Motor neuron (in vitro differentiated cells): ENCODE measurements at regions not wholly inside any gene's neighbourhood (a gene's known extent, or its start where the extent isn't known, plus 50 kb on each side); places are given as distances from the start of the nearest gene placed in this dataset.

ENCODE experiments used
- ATAC-seq, 8 experiments: fragments of 200-7000 bp; cut with Tn5 transposase; replicated peaks in 6 of 8; 2 replicates each; pipeline ENCODE4 v1.8.0; 2021; ENCODE audit warnings: mild to moderate bottlenecking in 8 of 8, moderate library complexity in 8 of 8
- H3K27ac ChIP-seq, 2 donors: fragments of 250-450 bp; sonication (Bioruptor Pico); 2 replicates each; pipeline ENCODE4 v1.9.0; 2021; ENCODE audit warnings: antibody characterized with exemption in 2 of 2, mild to moderate bottlenecking in 2 of 2, moderate library complexity in 1 of 2
- H3K4me1 ChIP-seq, 2 donors: fragments of 250-450 bp; sonication (Bioruptor Pico); replicated peaks in 1 of 2; 2 replicates each; pipeline ENCODE4 v1.6.1; 2021; ENCODE audit warnings: antibody characterized with exemption in 2 of 2, mild to moderate bottlenecking in 2 of 2, moderate library complexity in 1 of 2
- H3K4me3 ChIP-seq, 5 donors: fragments of 250-450 bp; sonication (Bioruptor Pico); 2 replicates each; pipeline ENCODE4 v1.9.0; 2021; ENCODE audit warnings: antibody characterized with exemption in 5 of 5, mild to moderate bottlenecking in 5 of 5, moderate library complexity in 4 of 5
- WGBS, 10 experiments: fragments of 450-650 bp; shearing (Covaris generic); methylation state at CpG; one replicate each; pipeline ENCODE4 v1.0.0; 2022; 5-methylcytosine and 5-hydroxymethylcytosine counted together
- in situ Hi-C, 9 experiments: fragments of 400-800 bp; cut with MboI; loops; one replicate each; pipeline ENCODE4 v1.15.0; 2021; ENCODE audit warnings: low sequenced_read_pairs in 9 of 9, low pct_unique_long_range_greater_than_20kb in 2 of 9; ENCODE audit not compliant: unreplicated experiment in 9 of 9

GRCh38 chr13:105573136-105573535, 962.3 kb downstream of the EFNB2 start:
- no peak overlapping the region for H3K4me3 ChIP-seq
- no peak overlapping the region for H3K27ac ChIP-seq
- peak in 5 of 8 experiments; percentile 65 to 88 (median 79) for ATAC-seq
- in situ Hi-C loops = no loop called here
- H3K4me1 ChIP-seq = peaks cover 0 to 3% of the 10 kb centered on the region in 2 donors
- 25 to 80% (median 50%) methylated on average over 1 of the region's 1 CpG; no CpG with 5 or more reads in 3 of the 10 experiments for WGBS, 10 experiments

- peak in 4 of 8 experiments; percentile 28 to 42 (median 30) for ATAC-seq
- Histone ChIP-seq H3K27ac (no peak overlapping the region), H3K4me1 (peaks cover 0 to 3% of the 10 kb centered on the region in 2 donors), H3K4me3 (no peak overlapping the region)
- 0 to 80% (median 67%) methylated on average over 1 of the region's 1 CpG; no CpG with 5 or more reads in 3 of the 10 experiments for WGBS, 10 experiments
- in situ Hi-C loops = no loop called here
These were observed 963.1 kb downstream of the EFNB2 start for GRCh38 chr13:105572401-105572800.

- ATAC-seq = peak in 1 of 8 experiments; percentile 26
- Histone ChIP-seq H3K4me1 (peaks cover 0 to 3% of the 10 kb centered on the region in 2 donors), H3K27ac (no peak overlapping the region), H3K4me3 (no peak overlapping the region)
- 9 to 100% (median 88%) methylated on average over 1 to 2 of the region's 2 CpGs; no CpG with 5 or more reads in 1 of the 10 experiments for WGBS, 10 experiments
- in situ Hi-C loops = no loop called here
These were observed 965.6 kb downstream of the EFNB2 start for GRCh38 chr13:105569816-105570215.

- in situ Hi-C loops = no loop called here
- ATAC-seq = no peak
- H3K4me1 ChIP-seq = peaks cover 0 to 3% of the 10 kb centered on the region in 2 donors
- 40 to 100% (median 88%) methylated on average over 1 to 7 of the region's 7 CpGs; no CpG with 5 or more reads in 1 of the 10 experiments for WGBS, 10 experiments
- H3K4me3 ChIP-seq = no peak overlapping the region
- H3K27ac ChIP-seq = no peak overlapping the region
These were observed 967.4 kb downstream of the EFNB2 start for GRCh38 chr13:105567951-105568525.

- H3K27ac ChIP-seq = no peak overlapping the region
- in situ Hi-C loops = no loop called here
- ATAC-seq = no peak
- WGBS, 10 experiments = 0 to 100% (median 68%) methylated on average over 1 to 3 of the region's 3 CpGs
- no peaks in the 10 kb centered on the region for H3K4me1 ChIP-seq
- H3K4me3 ChIP-seq = no peak overlapping the region
These were observed 970.2 kb downstream of the EFNB2 start for GRCh38 chr13:105565136-105565727.

- Histone ChIP-seq H3K27ac (no peak overlapping the region), H3K4me3 (no peak overlapping the region), H3K4me1 (no peaks in the 10 kb centered on the region)
- no peak for ATAC-seq
- in situ Hi-C loops = no loop called here
- 19 to 96% (median 88%) methylated on average over 2 to 11 of the region's 12 CpGs; no CpG with 5 or more reads in 1 of the 10 experiments for WGBS, 10 experiments
These were observed 983.4 kb downstream of the EFNB2 start for GRCh38 chr13:105552078-105552477.

GRCh38 chr13:105547851-105548250, 987.6 kb downstream of the EFNB2 start:
- WGBS, 10 experiments = 0 to 100% (median 82%) methylated on average over 1 to 3 of the region's 3 CpGs; no CpG with 5 or more reads in 2 of the 10 experiments
- in situ Hi-C loops = no loop called here
- no peak for ATAC-seq
- Histone ChIP-seq H3K4me3 (no peak overlapping the region), H3K27ac (no peak overlapping the region), H3K4me1 (no peaks in the 10 kb centered on the region)

GRCh38 chr13:105545811-105546210, 989.7 kb downstream of the EFNB2 start:
- Histone ChIP-seq H3K27ac (no peak overlapping the region), H3K4me1 (no peaks in the 10 kb centered on the region), H3K4me3 (no peak overlapping the region)
- 20 to 100% (median 87%) methylated on average over 1 to 5 of the region's 5 CpGs for WGBS, 10 experiments
- no peak for ATAC-seq
- in situ Hi-C loops = no loop called here

GRCh38 chr13:105543742-105544141, 991.7 kb downstream of the EFNB2 start:
- H3K4me1 ChIP-seq = no peaks in the 10 kb centered on the region
- no peak overlapping the region for H3K27ac ChIP-seq
- in situ Hi-C loops = no loop called here
- ATAC-seq = no peak
- WGBS, 10 experiments = 0 to 100% (median 88%) methylated on average over 1 to 2 of the region's 2 CpGs; no CpG with 5 or more reads in 1 of the 10 experiments
- no peak overlapping the region for H3K4me3 ChIP-seq

- 0 to 94% (median 80%) methylated on average over 1 to 2 of the region's 2 CpGs; no CpG with 5 or more reads in 1 of the 10 experiments for WGBS, 10 experiments
- Histone ChIP-seq H3K4me3 (no peak overlapping the region), H3K27ac (no peak overlapping the region), H3K4me1 (no peaks in the 10 kb centered on the region)
- no peak for ATAC-seq
- in situ Hi-C loops = no loop called here
These were observed 993.9 kb downstream of the EFNB2 start for GRCh38 chr13:105541565-105541964.

- peak in 1 of 8 experiments; percentile 38 for ATAC-seq
- Histone ChIP-seq H3K4me3 (no peak overlapping the region), H3K4me1 (no peaks in the 10 kb centered on the region), H3K27ac (no peak overlapping the region)
- in situ Hi-C loops = no loop called here
- WGBS, 10 experiments = 21 to 94% (median 61%) methylated on average over 2 to 4 of the region's 4 CpGs; no CpG with 5 or more reads in 1 of the 10 experiments
These were observed 997.1 kb downstream of the EFNB2 start for GRCh38 chr13:105538346-105538745.

- no peak overlapping the region for H3K4me3 ChIP-seq
- H3K27ac ChIP-seq = no peak overlapping the region
- in situ Hi-C loops = no loop called here
- 16 to 100% (median 86%) methylated on average over 1 to 7 of the region's 7 CpGs for WGBS, 10 experiments
- no peaks in the 10 kb centered on the region for H3K4me1 ChIP-seq
- ATAC-seq = no peak
These were observed 998.3 kb downstream of the EFNB2 start for GRCh38 chr13:105537113-105537512.

GRCh38 chr13:105530468-105530867, 1005.0 kb downstream of the EFNB2 start:
- in situ Hi-C loops = no loop called here
- Histone ChIP-seq H3K4me3 (no peak overlapping the region), H3K4me1 (peaks cover 0 to 2% of the 10 kb centered on the region in 2 donors), H3K27ac (no peak overlapping the region)
- 6 to 98% (median 94%) methylated on average over 1 to 3 of the region's 3 CpGs; no CpG with 5 or more reads in 1 of the 10 experiments for WGBS, 10 experiments
- no peak for ATAC-seq

- peaks cover 0 to 2% of the 10 kb centered on the region in 2 donors for H3K4me1 ChIP-seq
- no peak for ATAC-seq
- no peak overlapping the region for H3K27ac ChIP-seq
- no peak overlapping the region for H3K4me3 ChIP-seq
- in situ Hi-C loops = no loop called here
- 27 to 100% (median 70%) methylated on average over 1 to 4 of the region's 5 CpGs; no CpG with 5 or more reads in 3 of the 10 experiments for WGBS, 10 experiments
These were observed 1008.3 kb downstream of the EFNB2 start for GRCh38 chr13:105527127-105527526.
